ENCODE measurements at regions not wholly inside any gene's neighbourhood (a gene's known extent, or its start where the extent isn't known, plus 50 kb on each side); places are given as distances from the start of the nearest gene placed in this dataset.

DNA sequence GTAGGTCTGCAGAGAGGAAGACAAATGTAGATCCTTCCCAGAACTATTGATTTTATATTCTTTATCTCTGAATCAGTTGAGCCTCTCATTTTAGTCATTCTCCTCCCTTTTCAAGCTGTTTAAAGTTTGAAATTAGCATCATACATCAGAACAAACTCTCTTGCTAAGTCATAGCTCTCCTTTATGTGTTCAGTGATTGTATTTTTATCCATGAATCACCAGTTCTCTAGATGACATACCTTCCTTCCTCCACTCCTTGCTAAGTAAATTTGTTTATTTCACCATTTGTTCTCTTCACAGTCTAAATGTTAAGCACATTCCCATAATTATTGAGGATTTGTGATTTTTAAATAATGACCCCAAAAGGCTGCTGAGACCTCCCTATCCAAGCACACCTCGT, 63.5 kb upstream of the RAPGEF4 start:
- peak; percentile 33 for DNase-seq
- peaks cover 55% of the 10 kb centered on the region for H3K4me1 Mint-ChIP-seq (ENCODE audit: low read depth)
- H3K36me3 Mint-ChIP-seq (ENCODE audit: low read depth): peaks cover 14% of the 10 kb centered on the region
- TF ChIP-seq, protein P1, sequence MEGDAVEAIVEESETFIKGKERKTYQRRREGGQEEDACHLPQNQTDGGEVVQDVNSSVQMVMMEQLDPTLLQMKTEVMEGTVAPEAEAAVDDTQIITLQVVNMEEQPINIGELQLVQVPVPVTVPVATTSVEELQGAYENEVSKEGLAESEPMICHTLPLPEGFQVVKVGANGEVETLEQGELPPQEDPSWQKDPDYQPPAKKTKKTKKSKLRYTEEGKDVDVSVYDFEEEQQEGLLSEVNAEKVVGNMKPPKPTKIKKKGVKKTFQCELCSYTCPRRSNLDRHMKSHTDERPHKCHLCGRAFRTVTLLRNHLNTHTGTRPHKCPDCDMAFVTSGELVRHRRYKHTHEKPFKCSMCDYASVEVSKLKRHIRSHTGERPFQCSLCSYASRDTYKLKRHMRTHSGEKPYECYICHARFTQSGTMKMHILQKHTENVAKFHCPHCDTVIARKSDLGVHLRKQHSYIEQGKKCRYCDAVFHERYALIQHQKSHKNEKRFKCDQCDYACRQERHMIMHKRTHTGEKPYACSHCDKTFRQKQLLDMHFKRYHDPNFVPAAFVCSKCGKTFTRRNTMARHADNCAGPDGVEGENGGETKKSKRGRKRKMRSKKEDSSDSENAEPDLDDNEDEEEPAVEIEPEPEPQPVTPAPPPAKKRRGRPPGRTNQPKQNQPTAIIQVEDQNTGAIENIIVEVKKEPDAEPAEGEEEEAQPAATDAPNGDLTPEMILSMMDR (IDR thresholded peaks at IDR 0.05): no peak
- peak overlapping the region; percentile 28; the same call in 1 of the 2 replicates for H3K4me3 Mint-ChIP-seq
- no peaks in the 10 kb centered on the region for H3K9me3 Mint-ChIP-seq
- H3K27me3 Mint-ChIP-seq (ENCODE audit: insufficient read depth): no peaks in the 10 kb centered on the region
- H3K27ac Mint-ChIP-seq: peak overlapping the region; percentile 69

DNA sequence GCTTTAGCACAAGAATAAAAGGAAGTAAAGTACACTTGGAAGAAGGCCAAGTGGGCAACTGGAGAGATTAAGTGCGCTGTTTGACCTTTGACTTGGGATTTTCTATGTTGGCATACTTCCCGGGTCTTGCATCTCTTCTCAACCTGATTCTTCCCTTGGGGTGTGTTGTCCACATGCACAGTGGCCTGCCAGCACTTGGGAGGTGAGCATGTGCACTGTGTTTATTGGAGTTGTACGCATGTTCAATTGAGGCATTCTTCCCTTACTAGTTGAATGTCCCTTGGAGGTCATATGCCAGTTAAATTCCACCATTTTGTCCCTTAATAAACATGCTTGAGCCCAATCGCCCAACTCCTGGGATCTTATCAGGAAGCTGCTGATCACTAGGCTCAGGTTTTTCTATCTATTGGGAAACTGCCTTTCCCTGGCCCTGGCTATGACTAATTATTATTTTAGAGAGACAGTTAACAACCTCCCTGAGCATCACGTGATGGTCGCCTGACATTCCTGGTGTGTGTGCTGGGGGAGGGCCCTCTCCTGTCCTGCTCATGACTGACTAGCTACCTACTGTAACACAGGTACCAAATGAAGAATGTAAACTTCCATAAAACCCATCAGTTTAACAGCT, 62.5 kb upstream of the RAPGEF4 start:
- TF ChIP-seq, protein P1 (IDR thresholded peaks at IDR 0.05): no peak
- Mint-ChIP-seq H3K4me3 (no peak overlapping the region), H3K27ac (peak overlapping the region; percentile 69), H3K9me3 (no peaks in the 10 kb centered on the region), H3K4me1 (ENCODE audit: low read depth) (peaks cover 53% of the 10 kb centered on the region), H3K27me3 (ENCODE audit: insufficient read depth) (no peaks in the 10 kb centered on the region), H3K36me3 (ENCODE audit: low read depth) (peaks cover 14% of the 10 kb centered on the region)
- peak; percentile 56 for DNase-seq

DNA sequence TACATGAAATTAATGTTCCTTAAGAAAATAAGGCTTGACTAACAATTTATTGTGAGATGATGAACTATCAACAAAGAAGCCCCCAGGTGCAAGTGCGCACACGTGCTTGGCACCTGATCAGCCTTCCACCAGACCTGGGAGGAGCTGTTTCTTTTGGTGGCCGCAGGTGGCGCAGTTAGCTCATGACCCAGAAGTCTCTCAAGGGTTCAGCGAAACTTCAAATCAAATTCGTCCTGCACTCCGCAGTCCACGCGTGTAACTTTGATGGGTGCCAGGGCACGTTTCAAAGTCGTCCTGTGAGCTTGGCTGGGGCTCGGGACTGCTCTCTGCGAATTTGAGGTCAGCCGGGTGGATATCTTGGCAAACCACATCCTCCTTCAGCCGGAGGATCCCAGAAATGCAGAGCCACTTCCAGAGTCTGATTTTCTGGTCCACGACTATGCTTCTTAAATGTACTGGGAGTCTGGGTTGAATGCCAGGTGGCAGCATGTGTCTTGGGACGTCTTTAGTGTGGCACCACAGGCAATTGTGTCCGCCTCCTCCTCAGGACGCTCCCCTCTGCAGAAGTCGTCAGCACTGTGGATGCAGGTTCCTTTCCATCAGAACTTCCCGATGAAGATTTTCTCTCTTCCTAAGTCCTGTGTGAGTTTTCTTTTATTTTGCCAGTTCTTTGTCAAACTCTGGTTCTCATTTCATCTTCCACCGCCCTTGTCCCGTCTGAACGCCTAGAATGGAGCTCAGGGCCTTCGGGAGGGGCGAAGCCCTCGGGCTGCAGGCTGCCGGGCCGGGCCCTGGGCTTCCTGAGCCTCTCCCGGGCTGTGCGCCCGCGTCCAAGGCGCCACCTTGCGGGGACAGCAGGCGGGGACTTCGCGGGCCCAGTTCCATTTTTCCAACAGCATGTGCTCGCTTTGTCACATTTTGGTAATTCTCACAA, 61.3 kb upstream of the RAPGEF4 start:
- TF ChIP-seq, protein P1 (IDR thresholded peaks at IDR 0.05): peak; percentile 78
- Mint-ChIP-seq H3K27ac (no peak overlapping the region), H3K9me3 (no peaks in the 10 kb centered on the region), H3K4me3 (no peak overlapping the region), H3K27me3 (ENCODE audit: insufficient read depth) (no peaks in the 10 kb centered on the region), H3K36me3 (ENCODE audit: low read depth) (peaks cover 14% of the 10 kb centered on the region), H3K4me1 (ENCODE audit: low read depth) (peaks cover 47% of the 10 kb centered on the region)
- no peak for DNase-seq

DNA sequence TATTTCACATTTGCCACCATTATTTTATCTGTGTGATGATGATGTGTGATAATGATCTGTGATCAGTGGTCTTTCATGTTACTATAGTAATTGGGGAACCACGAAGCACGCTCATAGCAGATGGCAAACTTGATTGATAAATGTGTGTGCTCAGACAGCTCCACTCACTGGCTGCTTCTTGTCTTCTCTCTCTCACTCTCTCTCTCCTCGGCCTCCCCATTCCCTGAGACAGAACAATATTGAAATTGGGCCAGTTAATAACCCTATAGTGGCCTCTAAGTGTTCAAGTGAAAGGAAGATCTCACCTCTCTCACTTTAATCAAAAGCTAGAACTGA, 60.7 kb upstream of the RAPGEF4 start:
- Mint-ChIP-seq H3K36me3 (ENCODE audit: low read depth) (peaks cover 14% of the 10 kb centered on the region), H3K27me3 (ENCODE audit: insufficient read depth) (no peaks in the 10 kb centered on the region), H3K4me1 (ENCODE audit: low read depth) (peaks cover 47% of the 10 kb centered on the region), H3K9me3 (no peaks in the 10 kb centered on the region), H3K4me3 (no peak overlapping the region), H3K27ac (no peak overlapping the region)
- TF ChIP-seq, protein P1 (IDR thresholded peaks at IDR 0.05): peak; percentile 18; the same call in 1 of the 2 replicates
- DNase-seq: no peak

DNA sequence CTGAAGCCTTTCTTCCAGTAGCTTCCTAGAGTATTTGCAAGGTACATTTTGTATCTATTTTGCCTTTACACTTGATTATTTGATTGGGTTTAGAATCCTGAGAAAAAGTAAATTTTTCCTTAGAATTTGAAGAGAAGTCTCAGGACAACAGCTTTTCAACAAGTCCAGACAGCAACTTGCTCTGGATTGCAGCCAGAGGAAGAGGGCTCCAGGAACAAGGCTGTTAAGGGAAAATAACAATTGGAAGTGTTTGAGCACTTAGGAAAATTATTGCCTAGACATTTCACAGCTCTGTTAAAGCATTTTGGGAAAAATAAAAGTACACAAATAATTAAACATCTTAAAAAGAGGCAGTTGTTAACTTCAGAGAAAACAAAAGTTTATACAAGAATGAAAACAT, 58.3 kb upstream of the RAPGEF4 start:
- peaks cover 4% of the 10 kb centered on the region; the same call in 1 of the 2 replicates for H3K27me3 Mint-ChIP-seq (ENCODE audit: insufficient read depth)
- H3K4me3 Mint-ChIP-seq: no peak overlapping the region
- H3K9me3 Mint-ChIP-seq: no peaks in the 10 kb centered on the region
- DNase-seq: no peak
- TF ChIP-seq, protein P1 (IDR thresholded peaks at IDR 0.05): no peak
- H3K4me1 Mint-ChIP-seq (ENCODE audit: low read depth): peaks cover 31% of the 10 kb centered on the region
- no peak overlapping the region for H3K27ac Mint-ChIP-seq
- peaks cover 14% of the 10 kb centered on the region for H3K36me3 Mint-ChIP-seq (ENCODE audit: low read depth)

All from HFFc6 (cell line).